HEK293T (cell line): ENCODE measurements at regions not wholly inside any gene's neighbourhood (a gene's known extent, or its start where the extent isn't known, plus 50 kb on each side); places are given as distances from the start of the nearest gene placed in this dataset.

ENCODE experiments used
- CTCF ChIA-PET: fragments of 350-600 bp; formaldehyde crosslinking; extraction: SDS; loops from one replicate; lab custom pipeline; 2021; ENCODE audit warnings: antibody characterized with exemption, inconsistent platforms; lab: Yijun Ruan, JAX
- POLR2A ChIA-PET: fragments of 350-600 bp; formaldehyde crosslinking; extraction: SDS; loops from one replicate; lab custom pipeline; 2020; ENCODE audit warnings: antibody characterized with exemption, inconsistent platforms; lab: Yijun Ruan, JAX
- DNase-seq: peaks from one replicate; pipeline ENCODE4 v3.0.0; 2012; ENCODE audit warnings: mixed read lengths; ENCODE audit errors: extremely low spot score
- ARNT ChIP-seq: fragments of 450-650 bp; IDR thresholded peaks from 2 replicates; pipeline ENCODE4 v1.6.1; 2017; ENCODE audit warnings: mild to moderate bottlenecking
- BHLHE40 ChIP-seq: fragments of 450-650 bp; IDR thresholded peaks from 2 replicates; pipeline ENCODE4 v1.6.1; 2016; ENCODE audit warnings: mild to moderate bottlenecking, moderate library complexity, borderline replicate concordance
- CTBP1 ChIP-seq: fragments of 450-650 bp; IDR thresholded peaks from 2 replicates; pipeline ENCODE4 v1.6.1; 2016; ENCODE audit warnings: borderline replicate concordance
- ELF4 ChIP-seq: fragments of 450-650 bp; IDR thresholded peaks from 2 replicates; pipeline ENCODE4 v1.6.1; 2017; ENCODE audit warnings: antibody characterized with exemption
- FOXA1 ChIP-seq: fragments of 450-650 bp; IDR thresholded peaks from 2 replicates; pipeline ENCODE4 v1.6.1; 2016; ENCODE audit warnings: mild to moderate bottlenecking
- FOXK2 ChIP-seq: fragments of 450-650 bp; IDR thresholded peaks from 2 replicates; pipeline ENCODE4 v1.6.1; 2016; ENCODE audit warnings: mild to moderate bottlenecking
- FOXM1 ChIP-seq: fragments of 450-650 bp; IDR thresholded peaks from 2 replicates; pipeline ENCODE4 v1.6.1; 2017; ENCODE audit warnings: mild to moderate bottlenecking, borderline replicate concordance
- HDGF ChIP-seq: fragments of 450-650 bp; IDR thresholded peaks from 2 replicates; pipeline ENCODE4 v1.6.1; 2017; ENCODE audit warnings: antibody characterized with exemption, borderline replicate concordance
- L3MBTL2 ChIP-seq: fragments of 450-650 bp; conservative IDR thresholded peaks from 2 replicates; pipeline ENCODE4 v1.6.1; 2016; ENCODE audit warnings: mild to moderate bottlenecking
- LEF1 ChIP-seq: fragments of 450-650 bp; IDR thresholded peaks from 2 replicates; pipeline ENCODE4 v1.6.1; 2017; ENCODE audit warnings: mild to moderate bottlenecking, borderline replicate concordance
- NFRKB ChIP-seq: fragments of 450-650 bp; IDR thresholded peaks from 2 replicates; pipeline ENCODE4 v1.6.1; 2016; ENCODE audit warnings: mild to moderate bottlenecking, moderate library complexity
- SP1 ChIP-seq: fragments of 450-650 bp; IDR thresholded peaks from 2 replicates; pipeline ENCODE4 v1.6.1; 2017
- SUZ12 ChIP-seq: fragments of 450-650 bp; IDR thresholded peaks from 2 replicates; pipeline ENCODE4 v1.6.1; 2016; ENCODE audit warnings: mild to moderate bottlenecking
- TARDBP ChIP-seq: fragments of 450-650 bp; IDR thresholded peaks from 2 replicates; pipeline ENCODE4 v1.6.1; 2016
- ZNF384 ChIP-seq: fragments of 450-650 bp; IDR thresholded peaks from 2 replicates; pipeline ENCODE4 v1.6.1; 2016
- TF ChIP-seq, protein P1 (sequence below): fragments of 450-650 bp; IDR thresholded peaks from 2 replicates; pipeline ENCODE4 v1.6.1; 2016

- ChIA-PET CTCF (no interaction called here), POLR2A (no interaction called here)
- DNase-seq, result no peak
- TF ChIP-seq ARNT (no peak), L3MBTL2 (no peak), ZNF384 (no peak), HDGF (no peak)
- TF ChIP-seq, protein P1, sequence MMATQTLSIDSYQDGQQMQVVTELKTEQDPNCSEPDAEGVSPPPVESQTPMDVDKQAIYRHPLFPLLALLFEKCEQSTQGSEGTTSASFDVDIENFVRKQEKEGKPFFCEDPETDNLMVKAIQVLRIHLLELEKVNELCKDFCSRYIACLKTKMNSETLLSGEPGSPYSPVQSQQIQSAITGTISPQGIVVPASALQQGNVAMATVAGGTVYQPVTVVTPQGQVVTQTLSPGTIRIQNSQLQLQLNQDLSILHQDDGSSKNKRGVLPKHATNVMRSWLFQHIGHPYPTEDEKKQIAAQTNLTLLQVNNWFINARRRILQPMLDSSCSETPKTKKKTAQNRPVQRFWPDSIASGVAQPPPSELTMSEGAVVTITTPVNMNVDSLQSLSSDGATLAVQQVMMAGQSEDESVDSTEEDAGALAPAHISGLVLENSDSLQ, result no peak
Observed at GRCh38 chr2:83943265-83943664, 515.8 kb downstream of the SUCLG1 start.

DNA sequence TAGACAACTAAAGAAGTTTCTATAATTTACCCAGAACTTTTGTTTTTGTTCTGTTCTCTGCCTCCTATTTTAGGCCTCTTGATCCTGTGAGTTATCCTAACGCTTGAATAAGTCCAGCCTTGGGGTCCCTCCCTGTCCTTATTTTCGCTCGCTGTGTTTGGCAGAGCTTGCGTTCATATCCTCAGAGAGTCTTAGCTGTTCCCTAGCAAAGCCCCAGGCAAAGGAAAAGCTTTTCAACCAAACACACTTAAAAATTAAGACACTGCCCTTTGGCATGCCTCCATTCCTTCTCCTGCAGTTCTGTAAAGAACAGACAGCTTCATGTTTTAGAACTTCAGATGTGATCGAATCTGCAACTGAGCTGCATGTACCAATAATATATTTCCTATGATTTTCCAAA is 517.2 kb downstream of the SUCLG1 start:
- DNase-seq, result no peak

GRCh38 chr2:83933749-83934148 is 525.3 kb downstream of the SUCLG1 start:
- POLR2A ChIA-PET, result no interaction called here

More for the DNA sequence above, 517.2 kb downstream of the SUCLG1 start:
- no peak for TF ChIP-seq NFRKB
- TF ChIP-seq SUZ12, result no peak
- TF ChIP-seq TARDBP, result no peak
- TF ChIP-seq, protein P1, result no peak
- TF ChIP-seq HDGF, result no peak
- TF ChIP-seq L3MBTL2, result no peak
- TF ChIP-seq CTBP1, result no peak
- no peak for TF ChIP-seq FOXA1
- no peak for TF ChIP-seq ELF4
- no peak for TF ChIP-seq SP1
- no peak for TF ChIP-seq BHLHE40
- no peak for TF ChIP-seq FOXM1
- no peak for TF ChIP-seq LEF1
- TF ChIP-seq ARNT, result no peak
- no peak for TF ChIP-seq ZNF384
- TF ChIP-seq FOXK2, result no peak
- CTCF ChIA-PET, result no interaction called here
- POLR2A ChIA-PET, result no interaction called here

GRCh38 chr2:83923531-83923930 is 535.5 kb downstream of the SUCLG1 start:
- CTCF ChIA-PET, result no interaction called here
- no peak for DNase-seq
- POLR2A ChIA-PET, result no interaction called here
- TF ChIP-seq, protein P1, result no peak
- TF ChIP-seq ZNF384 (no peak), L3MBTL2 (no peak), FOXK2 (no peak), HDGF (no peak), SUZ12 (no peak), FOXM1 (no peak), NFRKB (no peak), FOXA1 (no peak), SP1 (no peak), ELF4 (no peak), CTBP1 (no peak)

More at GRCh38 chr2:83933749-83934148, 525.3 kb downstream of the SUCLG1 start:
- DNase-seq, result no peak
- CTCF ChIA-PET, result no interaction called here
- TF ChIP-seq BHLHE40 (no peak), SUZ12 (no peak), TARDBP (no peak), LEF1 (no peak), NFRKB (no peak), FOXA1 (no peak), ARNT (no peak), FOXM1 (no peak), ZNF384 (no peak), SP1 (no peak), ELF4 (no peak), L3MBTL2 (no peak), CTBP1 (no peak), HDGF (no peak), FOXK2 (no peak)
- TF ChIP-seq, protein P1, result no peak

DNA sequence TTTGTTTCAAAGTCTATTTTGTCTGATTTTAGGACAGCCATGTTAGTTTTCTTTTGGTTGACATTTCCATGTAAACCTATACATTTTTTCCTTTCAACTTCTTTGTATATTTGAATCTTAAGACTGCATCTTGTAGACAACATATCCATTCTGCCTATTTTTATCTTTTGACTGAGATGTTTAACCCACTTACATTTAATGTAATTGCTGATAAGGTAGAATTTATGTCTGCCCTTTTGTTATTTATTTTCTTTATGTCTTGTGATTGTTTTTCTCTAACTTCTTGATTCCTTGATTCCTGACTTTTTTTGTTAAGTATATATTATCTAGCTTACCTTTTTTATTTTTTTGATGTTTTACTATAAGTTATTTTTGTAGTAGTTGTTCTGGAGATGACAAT is 542.5 kb downstream of the SUCLG1 start:
- TF ChIP-seq TARDBP, result no peak
- no peak for TF ChIP-seq SUZ12
- no peak for TF ChIP-seq CTBP1
- no peak for TF ChIP-seq ARNT
- no peak for TF ChIP-seq L3MBTL2
- TF ChIP-seq SP1, result no peak
- TF ChIP-seq BHLHE40, result no peak
- TF ChIP-seq, protein P1, result no peak
- TF ChIP-seq FOXM1, result no peak
- no peak for TF ChIP-seq ELF4
- no peak for TF ChIP-seq HDGF
- no peak for TF ChIP-seq ZNF384
- TF ChIP-seq NFRKB, result no peak
- no peak for TF ChIP-seq LEF1
- no peak for TF ChIP-seq FOXA1
- TF ChIP-seq FOXK2, result no peak
- CTCF ChIA-PET, result no interaction called here
- POLR2A ChIA-PET, result no interaction called here
- no peak for DNase-seq

DNA sequence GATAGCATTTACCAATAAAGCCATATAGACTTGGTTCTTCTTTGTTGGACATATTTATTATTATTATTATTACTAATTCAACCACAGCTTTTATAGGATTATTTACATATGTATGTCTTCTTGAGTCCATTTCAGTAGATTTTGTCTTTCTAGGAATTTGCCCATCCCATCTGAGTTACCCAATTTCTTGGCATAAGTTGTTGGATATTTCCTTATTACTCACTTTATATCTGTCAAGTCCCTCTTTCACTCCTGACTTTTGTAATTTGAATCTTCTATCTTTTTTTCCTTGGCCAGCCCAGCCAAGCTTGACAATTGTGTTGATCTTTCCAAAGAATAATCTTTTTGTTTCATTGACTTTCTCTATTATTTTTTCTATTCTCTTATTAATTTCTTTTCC is 543.7 kb downstream of the SUCLG1 start:
- no peak for DNase-seq
- ChIA-PET POLR2A (no interaction called here), CTCF (no interaction called here)
- TF ChIP-seq CTBP1 (no peak), SUZ12 (no peak), HDGF (no peak), ARNT (no peak), NFRKB (no peak)
- TF ChIP-seq, protein P1, result no peak
